Activated T-cell treated with anti-CD3 and anti-CD28 coated beads for 1 hour (primary cell): ENCODE measurements at regions not wholly inside any gene's neighbourhood (a gene's known extent, or its start where the extent isn't known, plus 50 kb on each side); places are given as distances from the start of the nearest gene placed in this dataset.

Experiments used
- DNase-seq: peaks from one replicate; pipeline ENCODE4 v3.0.0-alpha.2; 2020; ENCODE audit warnings: low read depth

GRCh38 chr3:70840106-70840870, 527.9 kb upstream of the MDFIC2 start:
- no peak for DNase-seq

GRCh38 chr3:70833239-70833960, 521.0 kb upstream of the MDFIC2 start:
- DNase-seq, result no peak

GRCh38 chr3:70832834-70833205, 520.4 kb upstream of the MDFIC2 start:
- no peak for DNase-seq

DNA sequence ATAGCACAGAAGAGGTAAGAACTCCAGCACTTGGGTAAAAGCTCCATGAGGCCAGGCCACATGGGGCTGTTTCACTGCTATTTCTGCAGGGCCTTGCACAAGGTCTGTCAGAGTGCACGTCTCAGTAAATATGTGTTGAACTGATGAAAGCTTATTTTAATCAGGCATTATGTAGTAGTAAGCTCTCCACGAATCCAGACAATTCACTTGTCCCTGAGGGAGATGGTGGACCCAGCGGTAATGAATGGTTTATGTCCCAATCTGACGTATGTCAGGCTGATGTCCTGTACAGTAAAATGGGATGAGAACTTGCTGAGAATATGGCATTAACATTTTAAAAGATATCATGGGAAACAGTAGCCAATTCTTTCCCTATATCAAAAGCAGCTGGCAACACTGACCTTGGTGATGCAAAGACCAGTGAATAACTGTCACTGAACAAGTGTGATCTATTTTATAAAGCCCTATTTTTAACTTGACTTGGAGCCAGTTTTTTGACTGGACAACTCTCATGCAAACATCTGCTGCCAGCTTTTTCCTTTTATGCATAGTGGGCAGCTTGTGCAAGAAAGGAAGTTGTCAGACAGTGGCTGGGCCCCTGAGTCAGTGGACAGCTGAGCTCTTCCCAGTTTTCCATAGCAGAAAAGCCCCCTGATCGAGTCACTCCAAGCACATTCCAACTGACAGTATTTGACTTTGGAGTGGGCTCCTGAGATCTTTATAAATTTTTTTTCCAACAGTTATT, 519.8 kb upstream of the MDFIC2 start:
- no peak for DNase-seq

- DNase-seq, result no peak
Observed at GRCh38 chr3:70829092-70829491, 516.7 kb upstream of the MDFIC2 start.

DNA sequence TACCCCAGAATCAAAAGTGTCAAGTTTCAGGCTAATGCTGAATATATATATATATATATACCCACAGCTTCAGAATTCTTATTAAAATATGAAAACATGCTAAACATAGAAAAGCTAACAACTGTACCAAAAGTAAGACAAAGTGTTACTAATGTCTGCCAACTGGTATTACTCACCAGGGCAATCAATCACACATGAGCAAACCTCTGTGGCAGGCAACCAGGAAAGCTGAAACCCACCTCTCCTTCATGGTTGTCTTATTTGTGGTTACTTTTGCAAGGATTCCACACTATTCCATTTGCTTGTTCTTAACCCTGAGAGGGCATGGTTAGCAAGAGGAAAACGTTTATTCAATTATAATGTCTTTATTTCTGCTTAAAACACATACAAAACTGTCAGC, 512.3 kb upstream of the MDFIC2 start:
- no peak for DNase-seq

DNA sequence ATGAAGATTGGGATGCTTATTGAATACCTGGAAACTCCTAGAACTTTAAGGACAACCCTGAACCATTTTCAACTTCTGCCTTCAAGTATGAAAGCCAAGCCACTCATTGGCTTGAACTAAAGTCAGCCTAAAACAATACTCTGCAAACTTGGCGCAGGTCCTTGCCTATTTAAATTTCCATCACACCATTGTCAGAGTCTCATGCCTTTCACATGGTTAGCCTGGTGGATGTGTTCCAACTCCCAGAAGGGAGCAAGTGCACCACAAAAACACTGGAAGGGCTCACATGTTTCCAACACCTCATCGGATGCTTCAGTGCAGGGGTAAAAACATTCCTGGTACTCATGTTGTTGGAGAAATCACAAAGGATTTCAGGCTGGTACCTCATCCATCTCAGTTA, 511.6 kb upstream of the MDFIC2 start:
- no peak for DNase-seq

DNA sequence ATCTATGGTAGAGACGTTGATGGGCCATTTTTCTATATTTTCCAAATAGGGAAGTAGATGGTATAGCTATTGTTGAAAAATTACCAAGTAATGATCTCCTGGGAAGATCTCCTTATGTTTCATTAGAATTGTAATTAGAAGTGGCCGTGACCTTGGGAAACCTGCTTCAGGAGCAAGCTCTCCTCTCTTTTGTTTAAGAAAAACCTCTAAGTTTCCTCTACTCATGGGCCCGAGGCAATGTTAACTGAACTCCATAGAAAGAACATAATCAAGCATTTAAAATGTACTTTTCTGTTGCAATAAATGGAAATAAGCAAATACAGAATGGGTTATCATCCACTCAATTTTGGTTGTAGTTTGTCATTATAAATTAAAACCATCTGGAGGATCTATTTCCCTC, 511.2 kb upstream of the MDFIC2 start:
- DNase-seq, result no peak

- DNase-seq, result no peak
Observed at GRCh38 chr3:70822669-70823068, 510.2 kb upstream of the MDFIC2 start.

DNA sequence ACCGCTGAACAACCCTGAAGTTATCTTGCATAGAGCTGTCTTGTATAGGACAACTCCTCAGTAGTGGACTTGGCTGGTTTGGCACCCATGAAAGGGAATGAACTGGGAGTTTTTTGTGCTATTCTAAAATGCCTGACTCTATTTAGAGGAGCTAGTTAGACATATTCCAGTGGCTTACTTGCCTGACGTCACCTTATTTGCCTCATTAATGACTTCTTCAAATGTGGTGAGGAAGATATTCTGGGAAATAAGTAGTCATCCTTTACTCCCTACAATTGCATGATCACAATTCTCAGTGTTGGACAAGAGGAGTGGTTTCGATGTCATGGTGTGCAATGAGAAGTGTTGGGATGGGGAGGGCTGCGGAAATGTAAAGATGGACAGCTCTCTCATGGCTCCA, 509.2 kb upstream of the MDFIC2 start:
- no peak for DNase-seq

DNA sequence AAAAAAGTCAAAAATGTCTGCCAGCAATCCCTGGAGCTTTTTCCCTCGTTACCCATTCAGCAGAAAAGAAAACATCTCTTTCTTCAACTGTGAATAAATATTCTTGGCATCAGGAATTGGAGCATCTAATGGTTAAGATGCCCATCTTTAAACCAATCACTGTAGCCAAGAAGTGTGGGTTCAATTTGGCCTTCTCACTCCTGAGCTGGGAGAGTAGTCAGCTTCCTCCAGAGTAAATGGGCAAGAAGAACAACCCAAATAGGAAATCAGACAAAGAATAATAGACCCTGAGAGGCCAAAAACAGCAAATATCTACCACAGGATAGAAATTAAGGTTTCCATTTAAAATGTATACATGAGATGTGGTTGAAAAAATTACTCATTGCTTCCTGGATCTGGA, 508.0 kb upstream of the MDFIC2 start:
- no peak for DNase-seq

- DNase-seq, result no peak
Observed at GRCh38 chr3:70818145-70818544, 505.7 kb upstream of the MDFIC2 start.

- no peak for DNase-seq
Observed at GRCh38 chr3:70816346-70816745, 503.9 kb upstream of the MDFIC2 start.

DNA sequence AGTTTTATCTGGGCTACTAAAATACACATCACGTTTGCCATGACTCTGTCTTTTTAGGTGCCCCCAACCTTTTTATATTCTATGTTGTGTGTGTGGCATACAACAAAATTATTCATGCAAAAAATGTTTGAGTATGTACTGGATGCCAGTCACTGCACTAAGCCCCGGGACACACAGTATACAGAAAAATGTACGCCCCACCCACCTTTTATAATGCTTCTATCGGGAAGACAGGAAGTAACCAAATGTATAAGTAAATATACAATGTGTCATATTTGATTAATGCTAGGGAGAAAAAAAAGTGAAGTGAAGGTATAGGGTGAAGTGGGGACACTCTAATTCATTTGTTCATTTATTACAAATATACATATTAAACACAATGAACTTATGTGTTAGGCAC, 503.4 kb upstream of the MDFIC2 start:
- DNase-seq, result no peak

DNA sequence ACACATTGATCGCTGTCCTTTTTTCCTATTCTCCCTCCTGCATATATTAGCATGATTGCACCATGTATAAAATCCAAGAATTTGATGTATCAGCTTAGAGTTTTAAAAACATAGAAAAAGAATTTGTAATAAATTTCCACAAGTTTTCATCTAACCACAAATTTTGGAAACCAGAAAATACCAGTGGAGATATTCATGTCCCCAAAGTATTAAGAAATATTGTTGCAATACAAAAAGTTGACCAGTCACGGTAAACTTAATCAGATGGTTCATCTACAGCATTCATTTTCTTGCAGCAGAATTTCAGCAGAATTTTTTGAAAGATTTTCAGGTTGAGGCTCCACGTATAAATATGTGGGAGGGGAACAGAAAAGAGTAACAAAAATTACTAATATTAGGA, 500.9 kb upstream of the MDFIC2 start:
- no peak for DNase-seq

- DNase-seq, result no peak
Observed at GRCh38 chr3:70811880-70812279, 499.4 kb upstream of the MDFIC2 start.

- no peak for DNase-seq
Observed at GRCh38 chr3:70808881-70809280, 496.4 kb upstream of the MDFIC2 start.

DNA sequence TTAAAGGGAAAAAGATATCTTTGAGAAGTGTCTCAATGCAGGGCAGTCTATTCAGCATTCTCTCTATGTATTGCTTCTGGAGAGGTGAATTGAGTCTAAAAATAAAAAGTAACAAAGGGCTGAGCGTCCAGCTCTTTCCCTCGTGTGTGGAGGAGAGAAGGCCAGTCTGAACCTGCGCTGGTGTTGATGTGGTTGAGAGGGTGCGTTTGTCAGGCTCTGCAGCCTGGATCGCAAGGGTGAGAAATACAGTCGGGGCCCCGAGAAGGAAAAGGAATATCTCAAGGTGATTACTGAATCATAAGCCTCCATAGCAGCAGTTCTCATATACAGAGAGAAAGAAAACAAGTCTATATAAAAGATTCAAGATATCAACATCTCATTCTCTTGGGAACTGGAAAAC, 494.1 kb upstream of the MDFIC2 start:
- no peak for DNase-seq

DNA sequence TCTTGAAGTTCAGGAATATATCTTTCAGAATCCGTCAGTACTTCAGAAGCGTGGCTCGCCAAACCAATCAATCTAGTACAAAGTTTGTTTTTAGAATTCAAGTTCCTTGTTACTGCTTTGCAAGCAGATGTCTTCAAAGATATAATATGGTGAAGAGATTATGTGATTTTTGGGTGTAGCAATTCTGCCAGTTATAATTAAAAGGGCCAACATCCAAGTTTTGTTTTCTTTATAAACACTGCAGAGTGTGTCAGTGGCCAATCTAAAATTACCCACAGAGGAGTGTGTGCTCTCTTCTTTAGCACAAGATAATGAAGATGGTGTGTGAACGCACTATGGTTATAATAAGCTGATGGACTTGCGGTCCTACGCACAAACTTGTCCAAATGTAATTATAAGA, 493.6 kb upstream of the MDFIC2 start:
- no peak for DNase-seq

DNA sequence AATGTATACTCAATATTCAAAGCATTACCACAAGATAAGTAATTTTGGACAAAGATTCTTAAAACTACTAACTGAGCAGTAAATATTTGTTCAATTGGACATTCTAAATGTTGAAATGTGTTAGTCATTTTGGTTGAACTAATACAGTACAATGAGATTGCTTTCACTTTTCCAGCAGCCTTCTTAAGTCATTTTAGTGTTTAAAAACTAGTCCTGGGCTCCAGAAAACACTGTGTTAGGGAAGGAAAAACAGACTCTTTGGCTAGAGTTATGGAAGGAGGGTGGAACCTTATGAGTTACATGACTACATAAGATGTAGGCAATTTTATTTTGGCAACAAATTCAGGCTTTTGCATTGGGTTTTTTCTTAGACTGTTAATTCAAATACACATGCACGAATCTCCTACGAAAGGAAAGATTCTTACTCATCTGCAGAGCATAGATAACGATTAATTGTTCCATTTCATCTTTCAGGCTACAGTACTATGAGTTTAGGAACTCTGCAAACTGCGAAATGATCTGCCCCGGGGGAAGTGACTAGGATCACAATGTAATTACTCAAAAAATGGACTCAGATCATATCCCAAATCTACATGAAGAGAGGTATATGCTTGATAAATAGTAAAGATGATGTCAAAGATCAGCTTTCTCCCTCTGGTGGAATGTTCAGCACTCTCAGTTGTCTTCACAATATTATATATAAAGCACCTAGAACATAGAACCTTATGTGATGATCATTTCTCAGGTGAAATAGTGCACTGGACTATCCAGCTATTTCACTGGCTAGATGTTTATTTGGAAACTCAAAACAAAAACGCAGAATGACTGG, 492.8 kb upstream of the MDFIC2 start:
- no peak for DNase-seq

DNA sequence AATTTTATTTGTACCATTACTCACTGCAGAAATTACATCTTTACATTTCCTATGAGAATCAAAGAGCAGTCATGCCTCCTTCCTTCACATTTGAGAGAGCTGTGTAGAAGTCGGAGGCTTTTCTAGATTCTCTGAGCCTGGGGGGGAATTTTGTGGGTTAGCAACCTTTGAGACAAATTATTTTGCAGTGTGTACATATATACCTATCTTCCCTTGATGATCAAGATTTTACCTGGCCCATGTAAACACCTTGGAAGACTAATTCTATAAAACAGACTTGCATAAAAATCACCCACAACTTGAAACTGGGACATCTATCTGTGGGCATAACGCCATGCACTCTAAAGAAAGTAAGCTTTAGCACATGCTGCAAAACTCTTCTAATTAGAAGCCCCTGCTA, 491.5 kb upstream of the MDFIC2 start:
- DNase-seq, result no peak

GRCh38 chr3:70803319-70803718, 490.9 kb upstream of the MDFIC2 start:
- DNase-seq, result no peak
